ENCODE measurements at regions not wholly inside any gene's neighbourhood (a gene's known extent, or its start where the extent isn't known, plus 50 kb on each side); places are given as distances from the start of the nearest gene placed in this dataset.

DNA sequence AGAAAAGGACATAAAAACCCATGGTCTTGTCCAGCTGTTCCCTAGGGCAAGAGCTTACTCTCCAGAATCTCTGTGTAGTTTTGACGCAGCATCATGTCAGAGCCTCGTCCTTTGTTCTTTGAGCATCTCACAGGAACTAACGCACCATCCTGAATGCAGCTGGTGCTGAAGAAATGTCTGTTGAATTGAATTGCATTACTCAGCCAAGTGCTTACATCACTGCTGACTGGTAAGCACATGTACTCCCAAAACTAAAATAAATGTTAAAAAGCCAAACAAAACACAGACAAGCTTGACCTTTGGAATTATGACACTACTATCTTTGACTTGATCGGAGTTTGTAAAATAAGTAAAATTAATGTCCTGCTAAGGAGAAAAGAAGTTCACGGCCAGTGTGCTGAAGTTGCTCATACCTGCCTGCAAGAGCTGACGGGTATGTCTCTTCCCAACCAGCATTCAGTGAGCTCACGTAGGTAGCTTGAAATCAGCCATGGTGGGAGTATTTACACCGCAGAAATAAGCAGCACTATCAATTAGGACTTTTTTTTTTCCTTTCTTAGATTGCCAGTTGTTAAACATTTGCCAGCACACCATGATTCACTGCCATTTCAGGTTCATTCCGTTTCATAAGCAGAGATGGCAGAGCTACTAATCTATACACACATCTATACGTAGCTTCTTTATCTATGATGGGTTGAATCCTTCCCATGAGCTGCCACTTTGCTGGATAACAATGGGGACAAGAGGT, 310.6 kb upstream of the MSX2 start:
- TF ChIP-seq, protein P1, sequence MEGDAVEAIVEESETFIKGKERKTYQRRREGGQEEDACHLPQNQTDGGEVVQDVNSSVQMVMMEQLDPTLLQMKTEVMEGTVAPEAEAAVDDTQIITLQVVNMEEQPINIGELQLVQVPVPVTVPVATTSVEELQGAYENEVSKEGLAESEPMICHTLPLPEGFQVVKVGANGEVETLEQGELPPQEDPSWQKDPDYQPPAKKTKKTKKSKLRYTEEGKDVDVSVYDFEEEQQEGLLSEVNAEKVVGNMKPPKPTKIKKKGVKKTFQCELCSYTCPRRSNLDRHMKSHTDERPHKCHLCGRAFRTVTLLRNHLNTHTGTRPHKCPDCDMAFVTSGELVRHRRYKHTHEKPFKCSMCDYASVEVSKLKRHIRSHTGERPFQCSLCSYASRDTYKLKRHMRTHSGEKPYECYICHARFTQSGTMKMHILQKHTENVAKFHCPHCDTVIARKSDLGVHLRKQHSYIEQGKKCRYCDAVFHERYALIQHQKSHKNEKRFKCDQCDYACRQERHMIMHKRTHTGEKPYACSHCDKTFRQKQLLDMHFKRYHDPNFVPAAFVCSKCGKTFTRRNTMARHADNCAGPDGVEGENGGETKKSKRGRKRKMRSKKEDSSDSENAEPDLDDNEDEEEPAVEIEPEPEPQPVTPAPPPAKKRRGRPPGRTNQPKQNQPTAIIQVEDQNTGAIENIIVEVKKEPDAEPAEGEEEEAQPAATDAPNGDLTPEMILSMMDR (conservative IDR thresholded peaks at IDR 0.05; ENCODE audit: low read length): no peak
- TF ChIP-seq EZH2phosphoT487 (IDR thresholded peaks at IDR 0.05; ENCODE audit: borderline replicate concordance, low read depth, low read length): no peak

All from OCI-LY7 (cell line).